ENCODE measurements at regions not wholly inside any gene's neighbourhood (a gene's known extent, or its start where the extent isn't known, plus 50 kb on each side); places are given as distances from the start of the nearest gene placed in this dataset.
"Not testable (repeated sequence)": the region's sequence is repeated elsewhere in the genome, so short reads cannot be mapped to it uniquely, and the experiment has no call there.

- peaks cover 0 to 3% of the 10 kb centered on the region in 2 donors for H3K27me3 ChIP-seq (ENCODE audit: control insufficient read depth in 1 of 2, insufficient read depth in 2 of 2, low read length in 2 of 2)
- no peaks in the 10 kb centered on the region for H3K9me3 ChIP-seq (ENCODE audit: control insufficient read depth in 1 of 2, low read length in 2 of 2)
- H3K27ac ChIP-seq (ENCODE audit: low read depth, low read length), result no peak overlapping the region
- no peak overlapping the region for H3K9ac ChIP-seq (ENCODE audit: low read depth in 1 of 2, low read length in 2 of 2)
- no peaks in the 10 kb centered on the region for H3K4me1 ChIP-seq (ENCODE audit: control insufficient read depth in 1 of 2, insufficient read depth in 2 of 2, low read length in 2 of 2)
- no peaks in the 10 kb centered on the region for H3K36me3 ChIP-seq (ENCODE audit: control insufficient read depth in 1 of 2, insufficient read depth in 2 of 2, low read length in 2 of 2)
- H3K4me3 ChIP-seq (ENCODE audit: low read depth in 1 of 2, low read length in 2 of 2), result no peak overlapping the region
Observed at GRCh38 chr3:153974614-153975013, 146.6 kb upstream of the ARHGEF26 start.

- Histone ChIP-seq H3K4me3 (ENCODE audit: low read depth in 1 of 2, low read length in 2 of 2) (no peak overlapping the region), H3K27ac (ENCODE audit: low read depth, low read length) (no peak overlapping the region), H3K9ac (ENCODE audit: low read depth in 1 of 2, low read length in 2 of 2) (no peak overlapping the region), H3K27me3 (ENCODE audit: control insufficient read depth in 1 of 2, insufficient read depth in 2 of 2, low read length in 2 of 2) (peaks cover 0 to 3% of the 10 kb centered on the region in 2 donors), H3K9me3 (ENCODE audit: control insufficient read depth in 1 of 2, low read length in 2 of 2) (no peaks in the 10 kb centered on the region), H3K36me3 (ENCODE audit: control insufficient read depth in 1 of 2, insufficient read depth in 2 of 2, low read length in 2 of 2) (no peaks in the 10 kb centered on the region), H3K4me1 (ENCODE audit: control insufficient read depth in 1 of 2, insufficient read depth in 2 of 2, low read length in 2 of 2) (peaks cover 0 to 6% of the 10 kb centered on the region in 2 donors)
Observed at GRCh38 chr3:153976891-153977554, 144.2 kb upstream of the ARHGEF26 start.

GRCh38 chr3:153978006-153978405, 143.2 kb upstream of the ARHGEF26 start:
- no peaks in the 10 kb centered on the region for H3K9me3 ChIP-seq (ENCODE audit: control insufficient read depth in 1 of 2, low read length in 2 of 2)

GRCh38 chr3:153979418-153980251, 141.6 kb upstream of the ARHGEF26 start:
- Histone ChIP-seq H3K36me3 (ENCODE audit: control insufficient read depth in 1 of 2, insufficient read depth in 2 of 2, low read length in 2 of 2) (no peaks in the 10 kb centered on the region), H3K27ac (ENCODE audit: low read depth, low read length) (no peak overlapping the region)

More at GRCh38 chr3:153978006-153978405, 143.2 kb upstream of the ARHGEF26 start:
- no peak overlapping the region for H3K27ac ChIP-seq (ENCODE audit: low read depth, low read length)
- peaks cover 0 to 3% of the 10 kb centered on the region in 2 donors for H3K27me3 ChIP-seq (ENCODE audit: control insufficient read depth in 1 of 2, insufficient read depth in 2 of 2, low read length in 2 of 2)
- no peak overlapping the region for H3K9ac ChIP-seq (ENCODE audit: low read depth in 1 of 2, low read length in 2 of 2)
- peaks cover 0 to 6% of the 10 kb centered on the region in 2 donors for H3K4me1 ChIP-seq (ENCODE audit: control insufficient read depth in 1 of 2, insufficient read depth in 2 of 2, low read length in 2 of 2)
- no peak overlapping the region for H3K4me3 ChIP-seq (ENCODE audit: low read depth in 1 of 2, low read length in 2 of 2)
- H3K36me3 ChIP-seq (ENCODE audit: control insufficient read depth in 1 of 2, insufficient read depth in 2 of 2, low read length in 2 of 2), result no peaks in the 10 kb centered on the region

GRCh38 chr3:153980252-153980590, 141.0 kb upstream of the ARHGEF26 start:
- no peak overlapping the region for H3K4me3 ChIP-seq (ENCODE audit: low read depth in 1 of 2, low read length in 2 of 2)
- no peaks in the 10 kb centered on the region for H3K36me3 ChIP-seq (ENCODE audit: control insufficient read depth in 1 of 2, insufficient read depth in 2 of 2, low read length in 2 of 2)
- peaks cover 0 to 3% of the 10 kb centered on the region in 2 donors for H3K27me3 ChIP-seq (ENCODE audit: control insufficient read depth in 1 of 2, insufficient read depth in 2 of 2, low read length in 2 of 2)
- H3K9me3 ChIP-seq (ENCODE audit: control insufficient read depth in 1 of 2, low read length in 2 of 2), result no peaks in the 10 kb centered on the region
- H3K4me1 ChIP-seq (ENCODE audit: control insufficient read depth in 1 of 2, insufficient read depth in 2 of 2, low read length in 2 of 2), result peaks cover 0 to 6% of the 10 kb centered on the region in 2 donors
- no peak overlapping the region for H3K27ac ChIP-seq (ENCODE audit: low read depth, low read length)
- no peak overlapping the region for H3K9ac ChIP-seq (ENCODE audit: low read depth in 1 of 2, low read length in 2 of 2)

More at GRCh38 chr3:153979418-153980251, 141.6 kb upstream of the ARHGEF26 start:
- peaks cover 0 to 6% of the 10 kb centered on the region in 2 donors for H3K4me1 ChIP-seq (ENCODE audit: control insufficient read depth in 1 of 2, insufficient read depth in 2 of 2, low read length in 2 of 2)
- H3K9ac ChIP-seq (ENCODE audit: low read depth in 1 of 2, low read length in 2 of 2), result no peak overlapping the region
- H3K9me3 ChIP-seq (ENCODE audit: control insufficient read depth in 1 of 2, low read length in 2 of 2), result no peaks in the 10 kb centered on the region
- H3K27me3 ChIP-seq (ENCODE audit: control insufficient read depth in 1 of 2, insufficient read depth in 2 of 2, low read length in 2 of 2), result peaks cover 0 to 3% of the 10 kb centered on the region in 2 donors
- no peak overlapping the region for H3K4me3 ChIP-seq (ENCODE audit: low read depth in 1 of 2, low read length in 2 of 2)

- not testable (repeated sequence) for H3K36me3 ChIP-seq (ENCODE audit: control insufficient read depth in 1 of 2, insufficient read depth in 2 of 2, low read length in 2 of 2); H3K27ac ChIP-seq (ENCODE audit: low read depth, low read length); H3K4me3 ChIP-seq (ENCODE audit: low read depth in 1 of 2, low read length in 2 of 2); H3K27me3 ChIP-seq (ENCODE audit: control insufficient read depth in 1 of 2, insufficient read depth in 2 of 2, low read length in 2 of 2); H3K9ac ChIP-seq (ENCODE audit: low read depth in 1 of 2, low read length in 2 of 2); H3K9me3 ChIP-seq (ENCODE audit: control insufficient read depth in 1 of 2, low read length in 2 of 2); H3K4me1 ChIP-seq (ENCODE audit: control insufficient read depth in 1 of 2, insufficient read depth in 2 of 2, low read length in 2 of 2)
Observed at GRCh38 chr3:153997364-153997763, 123.8 kb upstream of the ARHGEF26 start.

- Histone ChIP-seq H3K9me3 (ENCODE audit: control insufficient read depth in 1 of 2, low read length in 2 of 2) (no peaks in the 10 kb centered on the region), H3K27ac (ENCODE audit: low read depth, low read length) (no peak overlapping the region), H3K4me3 (ENCODE audit: low read depth in 1 of 2, low read length in 2 of 2) (no peak overlapping the region), H3K4me1 (ENCODE audit: control insufficient read depth in 1 of 2, insufficient read depth in 2 of 2, low read length in 2 of 2) (no peaks in the 10 kb centered on the region), H3K36me3 (ENCODE audit: control insufficient read depth in 1 of 2, insufficient read depth in 2 of 2, low read length in 2 of 2) (no peaks in the 10 kb centered on the region), H3K27me3 (ENCODE audit: control insufficient read depth in 1 of 2, insufficient read depth in 2 of 2, low read length in 2 of 2) (no peaks in the 10 kb centered on the region), H3K9ac (ENCODE audit: low read depth in 1 of 2, low read length in 2 of 2) (no peak overlapping the region)
Observed at GRCh38 chr3:154003649-154004048, 117.5 kb upstream of the ARHGEF26 start.

- Histone ChIP-seq H3K4me1 (ENCODE audit: control insufficient read depth in 1 of 2, insufficient read depth in 2 of 2, low read length in 2 of 2) (no peaks in the 10 kb centered on the region), H3K9ac (ENCODE audit: low read depth in 1 of 2, low read length in 2 of 2) (no peak overlapping the region)
Observed at GRCh38 chr3:154011036-154011435, 110.2 kb upstream of the ARHGEF26 start.

GRCh38 chr3:154013736-154014135, 107.5 kb upstream of the ARHGEF26 start:
- no peak overlapping the region for H3K4me3 ChIP-seq (ENCODE audit: low read depth in 1 of 2, low read length in 2 of 2)
- no peak overlapping the region for H3K27ac ChIP-seq (ENCODE audit: low read depth, low read length)
- no peaks in the 10 kb centered on the region for H3K4me1 ChIP-seq (ENCODE audit: control insufficient read depth in 1 of 2, insufficient read depth in 2 of 2, low read length in 2 of 2)
- no peaks in the 10 kb centered on the region for H3K27me3 ChIP-seq (ENCODE audit: control insufficient read depth in 1 of 2, insufficient read depth in 2 of 2, low read length in 2 of 2)
- no peak overlapping the region for H3K9ac ChIP-seq (ENCODE audit: low read depth in 1 of 2, low read length in 2 of 2)
- H3K9me3 ChIP-seq (ENCODE audit: control insufficient read depth in 1 of 2, low read length in 2 of 2), result no peaks in the 10 kb centered on the region
- H3K36me3 ChIP-seq (ENCODE audit: control insufficient read depth in 1 of 2, insufficient read depth in 2 of 2, low read length in 2 of 2), result no peaks in the 10 kb centered on the region

More at GRCh38 chr3:154011036-154011435, 110.2 kb upstream of the ARHGEF26 start:
- Histone ChIP-seq H3K27me3 (ENCODE audit: control insufficient read depth in 1 of 2, insufficient read depth in 2 of 2, low read length in 2 of 2) (no peaks in the 10 kb centered on the region), H3K4me3 (ENCODE audit: low read depth in 1 of 2, low read length in 2 of 2) (no peak overlapping the region), H3K36me3 (ENCODE audit: control insufficient read depth in 1 of 2, insufficient read depth in 2 of 2, low read length in 2 of 2) (no peaks in the 10 kb centered on the region), H3K27ac (ENCODE audit: low read depth, low read length) (no peak overlapping the region), H3K9me3 (ENCODE audit: control insufficient read depth in 1 of 2, low read length in 2 of 2) (no peaks in the 10 kb centered on the region)

GRCh38 chr3:154015307-154015706, 105.9 kb upstream of the ARHGEF26 start:
- no peak overlapping the region for H3K27ac ChIP-seq (ENCODE audit: low read depth, low read length)
- H3K4me1 ChIP-seq (ENCODE audit: control insufficient read depth in 1 of 2, insufficient read depth in 2 of 2, low read length in 2 of 2), result no peaks in the 10 kb centered on the region
- H3K9ac ChIP-seq (ENCODE audit: low read depth in 1 of 2, low read length in 2 of 2), result no peak overlapping the region
- no peaks in the 10 kb centered on the region for H3K9me3 ChIP-seq (ENCODE audit: control insufficient read depth in 1 of 2, low read length in 2 of 2)
- no peaks in the 10 kb centered on the region for H3K27me3 ChIP-seq (ENCODE audit: control insufficient read depth in 1 of 2, insufficient read depth in 2 of 2, low read length in 2 of 2)
- no peaks in the 10 kb centered on the region for H3K36me3 ChIP-seq (ENCODE audit: control insufficient read depth in 1 of 2, insufficient read depth in 2 of 2, low read length in 2 of 2)
- H3K4me3 ChIP-seq (ENCODE audit: low read depth in 1 of 2, low read length in 2 of 2), result no peak overlapping the region
